ENCODE measurements at regions not wholly inside any gene's neighbourhood (a gene's known extent, or its start where the extent isn't known, plus 50 kb on each side); places are given as distances from the start of the nearest gene placed in this dataset.

DNA sequence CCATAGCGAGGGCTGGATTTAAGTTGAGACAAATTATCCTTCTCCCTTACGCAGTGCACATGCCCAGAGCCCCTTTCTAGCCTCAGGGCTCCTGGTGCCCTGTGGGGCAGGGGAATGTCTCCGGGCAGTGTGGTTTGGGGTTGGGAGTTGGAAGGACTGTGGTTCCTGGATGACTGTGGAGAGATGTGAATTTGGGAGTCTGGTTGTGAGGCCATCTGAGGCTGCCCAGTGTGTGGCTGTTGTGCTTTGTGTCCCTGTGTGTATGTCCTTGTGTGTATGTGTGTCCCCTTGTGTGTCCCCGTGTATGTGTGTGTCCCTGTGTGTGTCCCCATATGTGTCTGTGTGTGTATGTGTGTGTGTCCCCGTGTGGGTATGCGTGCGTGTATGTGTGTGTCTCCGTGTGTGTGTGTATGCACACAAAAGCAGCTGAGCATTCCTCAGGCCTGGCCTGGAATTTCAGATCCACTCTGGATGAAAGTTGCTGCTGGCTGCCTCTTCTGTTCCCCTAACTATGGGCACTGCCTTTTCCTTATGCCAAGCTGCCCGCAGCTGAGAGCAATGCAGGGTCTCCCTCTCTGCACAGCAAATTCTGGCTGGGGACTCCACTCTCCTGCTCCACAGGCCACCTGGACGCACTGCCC, 65.4 kb downstream of the UBIAD1 start:
- TF ChIP-seq, protein P1, sequence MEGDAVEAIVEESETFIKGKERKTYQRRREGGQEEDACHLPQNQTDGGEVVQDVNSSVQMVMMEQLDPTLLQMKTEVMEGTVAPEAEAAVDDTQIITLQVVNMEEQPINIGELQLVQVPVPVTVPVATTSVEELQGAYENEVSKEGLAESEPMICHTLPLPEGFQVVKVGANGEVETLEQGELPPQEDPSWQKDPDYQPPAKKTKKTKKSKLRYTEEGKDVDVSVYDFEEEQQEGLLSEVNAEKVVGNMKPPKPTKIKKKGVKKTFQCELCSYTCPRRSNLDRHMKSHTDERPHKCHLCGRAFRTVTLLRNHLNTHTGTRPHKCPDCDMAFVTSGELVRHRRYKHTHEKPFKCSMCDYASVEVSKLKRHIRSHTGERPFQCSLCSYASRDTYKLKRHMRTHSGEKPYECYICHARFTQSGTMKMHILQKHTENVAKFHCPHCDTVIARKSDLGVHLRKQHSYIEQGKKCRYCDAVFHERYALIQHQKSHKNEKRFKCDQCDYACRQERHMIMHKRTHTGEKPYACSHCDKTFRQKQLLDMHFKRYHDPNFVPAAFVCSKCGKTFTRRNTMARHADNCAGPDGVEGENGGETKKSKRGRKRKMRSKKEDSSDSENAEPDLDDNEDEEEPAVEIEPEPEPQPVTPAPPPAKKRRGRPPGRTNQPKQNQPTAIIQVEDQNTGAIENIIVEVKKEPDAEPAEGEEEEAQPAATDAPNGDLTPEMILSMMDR (conservative IDR thresholded peaks at IDR 0.05; ENCODE audit: low read length) = no peak
- no peak for TF ChIP-seq EZH2phosphoT487 (IDR thresholded peaks at IDR 0.05; ENCODE audit: borderline replicate concordance, low read depth, low read length)

Measured in OCI-LY7 (cell line).